ENCODE measurements at regions not wholly inside any gene's neighbourhood (a gene's known extent, or its start where the extent isn't known, plus 50 kb on each side); places are given as distances from the start of the nearest gene placed in this dataset.

- no peak overlapping the region for H3K4me3 ChIP-seq
- H3K36me3 ChIP-seq, result no peaks in the 10 kb centered on the region
- no peak for DNase-seq
- no peaks in the 10 kb centered on the region for H3K27me3 ChIP-seq
- H3K27ac ChIP-seq, result no peak overlapping the region
- 54% methylated on average over 4 of the region's 13 CpGs for WGBS (ENCODE audit: insufficient coverage, low coverage, low lambda C conversion rate, missing lambda C conversion rate)
- ATAC-seq, result no peak
- intact Hi-C loops (cut with DNase I), result no loop called here
- no peaks in the 10 kb centered on the region for H3K9me3 ChIP-seq
- TF ChIP-seq CTCF (IDR thresholded peaks at IDR 0.05) (no peak), POLR2A (IDR thresholded peaks at IDR 0.05) (no peak)
- peaks cover 0 to 6% (median 0%) of the 10 kb centered on the region in 4 donors for H3K4me1 ChIP-seq
These were observed 102.2 kb downstream of the TNFAIP2 start for GRCh38 chr14:103225476-103225875.

GRCh38 chr14:103227094-103227768 lies 104.0 kb downstream of the TNFAIP2 start:
- ATAC-seq, result peak; percentile 19 to 42 (median 37)

GRCh38 chr14:103228076-103228806 lies 105.0 kb downstream of the TNFAIP2 start:
- no peak for ATAC-seq
- Histone ChIP-seq H3K27me3 (no peaks in the 10 kb centered on the region), H3K27ac (no peak overlapping the region), H3K4me3 (no peak overlapping the region), H3K4me1 (no peaks in the 10 kb centered on the region), H3K36me3 (no peaks in the 10 kb centered on the region), H3K9me3 (no peaks in the 10 kb centered on the region)
- DNase-seq, result no peak
- WGBS (ENCODE audit: insufficient coverage, low coverage, low lambda C conversion rate, missing lambda C conversion rate), result 96% methylated on average over 3 of the region's 8 CpGs
- TF ChIP-seq POLR2A (IDR thresholded peaks at IDR 0.05), result no peak
- no peak for TF ChIP-seq CTCF (IDR thresholded peaks at IDR 0.05)
- intact Hi-C loops (cut with DNase I), result no loop called here

More at GRCh38 chr14:103227094-103227768, 104.0 kb downstream of the TNFAIP2 start:
- TF ChIP-seq CTCF (IDR thresholded peaks at IDR 0.05), result no peak
- TF ChIP-seq POLR2A (IDR thresholded peaks at IDR 0.05), result no peak
- no peak for DNase-seq
- intact Hi-C loops (cut with DNase I), result no loop called here
- Histone ChIP-seq H3K27me3 (no peaks in the 10 kb centered on the region), H3K27ac (no peak overlapping the region), H3K4me3 (no peak overlapping the region), H3K9me3 (no peaks in the 10 kb centered on the region), H3K4me1 (no peaks in the 10 kb centered on the region), H3K36me3 (no peaks in the 10 kb centered on the region)
- WGBS (ENCODE audit: insufficient coverage, low coverage, low lambda C conversion rate, missing lambda C conversion rate), result 63% methylated on average over 13 of the region's 21 CpGs

GRCh38 chr14:103228866-103229265 lies 105.2 kb upstream of the EIF5 start:
- TF ChIP-seq CTCF (IDR thresholded peaks at IDR 0.05) (no peak), POLR2A (IDR thresholded peaks at IDR 0.05) (no peak)
- ATAC-seq (no peak), DNase-seq (no peak)
- Histone ChIP-seq H3K9me3 (no peaks in the 10 kb centered on the region), H3K4me3 (no peak overlapping the region), H3K27me3 (no peaks in the 10 kb centered on the region), H3K27ac (no peak overlapping the region), H3K4me1 (no peaks in the 10 kb centered on the region), H3K36me3 (no peaks in the 10 kb centered on the region)
- intact Hi-C loops (cut with DNase I), result no loop called here
- WGBS (ENCODE audit: insufficient coverage, low coverage, low lambda C conversion rate, missing lambda C conversion rate), result no CpG with 5 or more reads among the region's 4 CpGs

Measured in right lobe of liver (tissue), 6 donors.